ENCODE measurements at regions not wholly inside any gene's neighbourhood (a gene's known extent, or its start where the extent isn't known, plus 50 kb on each side); places are given as distances from the start of the nearest gene placed in this dataset.
A peak's percentile ranks its signal among the peaks of the same experiment; 100 is the strongest.
"Not testable (repeated sequence)": the region's sequence is repeated elsewhere in the genome, so short reads cannot be mapped to it uniquely, and the experiment has no call there.

DNA sequence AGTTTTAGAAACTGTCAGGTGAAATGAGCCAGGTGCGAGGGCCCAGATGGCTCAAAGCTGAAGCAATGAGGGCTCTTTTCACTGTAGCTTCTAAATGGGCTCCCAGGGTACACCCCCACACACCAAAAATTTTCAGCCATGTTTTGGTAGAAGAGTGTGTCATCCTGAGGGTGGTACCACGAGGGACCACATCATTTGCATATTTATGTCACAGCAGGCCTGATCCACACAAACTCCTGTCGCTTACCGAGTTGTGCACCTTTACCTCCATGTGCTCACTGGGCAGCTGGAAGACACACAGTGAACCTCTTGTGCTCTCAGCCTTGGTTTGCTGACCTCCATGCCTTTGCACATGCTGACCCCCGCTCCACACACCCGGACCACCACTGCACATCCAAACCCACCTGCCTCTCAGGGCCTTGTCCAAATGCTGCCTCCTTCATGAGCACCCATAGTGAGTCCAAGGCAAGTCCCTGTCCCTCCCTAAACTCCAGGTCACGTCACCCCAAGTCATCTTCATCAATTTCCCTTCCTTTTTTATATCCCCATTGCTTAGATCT is 352.2 kb downstream of the BCL2L11 start:
- in situ Hi-C loops (cut with HindIII; ENCODE audit: low sequenced_read_pairs); H3K4me3 ChIP-seq (ENCODE audit: low read depth, low read length); DNase-seq (ENCODE audit: low read depth, low spot score): not testable (repeated sequence)

GRCh38 chr2:111473522-111473921 is 352.8 kb downstream of the BCL2L11 start:
- DNase-seq (ENCODE audit: low read depth, low spot score); in situ Hi-C loops (cut with HindIII; ENCODE audit: low sequenced_read_pairs); H3K4me3 ChIP-seq (ENCODE audit: low read depth, low read length): not testable (repeated sequence)

GRCh38 chr2:111474198-111474705 is 353.5 kb downstream of the BCL2L11 start:
- DNase-seq (ENCODE audit: low read depth, low spot score); in situ Hi-C loops (cut with HindIII; ENCODE audit: low sequenced_read_pairs); H3K4me3 ChIP-seq (ENCODE audit: low read depth, low read length): not testable (repeated sequence)

DNA sequence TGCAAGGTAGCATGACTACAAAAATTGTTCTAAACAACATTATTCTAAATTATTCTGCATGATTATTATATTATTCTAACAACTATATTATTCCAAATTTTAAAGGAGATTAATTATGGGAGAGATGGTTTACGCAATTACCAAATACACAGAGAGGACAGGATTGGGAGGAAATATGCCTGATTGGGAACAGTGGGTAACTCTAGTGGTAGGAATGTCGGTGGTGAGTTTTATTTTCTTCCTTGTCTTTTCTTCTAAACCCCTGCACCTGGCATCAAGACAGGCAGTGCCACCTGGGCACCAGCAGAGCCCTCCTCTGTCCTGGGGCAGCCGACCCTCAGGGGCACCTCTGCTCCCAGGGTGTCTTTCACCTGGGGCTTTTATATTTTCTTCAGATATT is 357.6 kb downstream of the BCL2L11 start:
- H3K4me3 ChIP-seq (ENCODE audit: low read depth, low read length); DNase-seq (ENCODE audit: low read depth, low spot score); in situ Hi-C loops (cut with HindIII; ENCODE audit: low sequenced_read_pairs): not testable (repeated sequence)

GRCh38 chr2:111478871-111479318 is 358.2 kb downstream of the BCL2L11 start:
- in situ Hi-C loops (cut with HindIII; ENCODE audit: low sequenced_read_pairs); DNase-seq (ENCODE audit: low read depth, low spot score); H3K4me3 ChIP-seq (ENCODE audit: low read depth, low read length): not testable (repeated sequence)

GRCh38 chr2:111480016-111480625 is 359.4 kb downstream of the BCL2L11 start:
- H3K4me3 ChIP-seq (ENCODE audit: low read depth, low read length); in situ Hi-C loops (cut with HindIII; ENCODE audit: low sequenced_read_pairs): not testable (repeated sequence)
- peak; percentile 23 for DNase-seq (ENCODE audit: low read depth, low spot score)

DNA sequence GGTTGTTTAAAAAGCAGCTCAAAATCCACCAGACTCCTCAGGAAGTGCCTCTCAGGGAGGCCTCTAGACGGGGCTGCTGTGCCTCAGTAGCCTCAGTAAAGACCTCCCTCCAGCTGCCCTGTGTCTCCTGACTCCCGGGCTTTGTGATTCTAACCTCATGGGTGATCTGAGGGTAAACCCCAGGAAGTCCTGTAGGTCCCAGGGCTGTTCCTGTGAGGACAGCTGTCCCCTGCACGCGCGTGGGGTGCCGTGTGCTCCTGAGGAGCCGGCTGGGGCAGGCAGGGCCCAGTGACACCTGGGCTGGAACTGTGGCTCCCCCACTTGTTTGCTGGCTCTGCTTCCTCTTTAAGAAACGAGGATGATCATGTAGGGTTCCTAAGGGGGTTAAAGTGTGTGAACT is 359.9 kb downstream of the BCL2L11 start:
- H3K4me3 ChIP-seq (ENCODE audit: low read depth, low read length); in situ Hi-C loops (cut with HindIII; ENCODE audit: low sequenced_read_pairs); DNase-seq (ENCODE audit: low read depth, low spot score): not testable (repeated sequence)
- TF ChIP-seq CTCF (IDR thresholded peaks at IDR 0.05; ENCODE audit: low read depth, low read length), result peak; percentile 16

- H3K4me3 ChIP-seq (ENCODE audit: low read depth, low read length); in situ Hi-C loops (cut with HindIII; ENCODE audit: low sequenced_read_pairs); DNase-seq (ENCODE audit: low read depth, low spot score): not testable (repeated sequence)
Measured at GRCh38 chr2:111481219-111481618, 360.5 kb downstream of the BCL2L11 start.

GRCh38 chr2:111482987-111483679 is 362.4 kb downstream of the BCL2L11 start:
- DNase-seq (ENCODE audit: low read depth, low spot score); H3K4me3 ChIP-seq (ENCODE audit: low read depth, low read length); in situ Hi-C loops (cut with HindIII; ENCODE audit: low sequenced_read_pairs): not testable (repeated sequence)

GRCh38 chr2:111484097-111484496 is 363.4 kb downstream of the BCL2L11 start:
- H3K4me3 ChIP-seq (ENCODE audit: low read depth, low read length); DNase-seq (ENCODE audit: low read depth, low spot score); in situ Hi-C loops (cut with HindIII; ENCODE audit: low sequenced_read_pairs): not testable (repeated sequence)

GRCh38 chr2:111485895-111486294 is 365.2 kb downstream of the BCL2L11 start:
- DNase-seq (ENCODE audit: low read depth, low spot score); H3K4me3 ChIP-seq (ENCODE audit: low read depth, low read length); in situ Hi-C loops (cut with HindIII; ENCODE audit: low sequenced_read_pairs): not testable (repeated sequence)

- in situ Hi-C loops (cut with HindIII; ENCODE audit: low sequenced_read_pairs); H3K4me3 ChIP-seq (ENCODE audit: low read depth, low read length); DNase-seq (ENCODE audit: low read depth, low spot score): not testable (repeated sequence)
Measured at GRCh38 chr2:111488451-111488850, 367.7 kb downstream of the BCL2L11 start.

GRCh38 chr2:111489460-111489859 is 368.7 kb downstream of the BCL2L11 start:
- in situ Hi-C loops (cut with HindIII; ENCODE audit: low sequenced_read_pairs); DNase-seq (ENCODE audit: low read depth, low spot score); H3K4me3 ChIP-seq (ENCODE audit: low read depth, low read length): not testable (repeated sequence)

DNA sequence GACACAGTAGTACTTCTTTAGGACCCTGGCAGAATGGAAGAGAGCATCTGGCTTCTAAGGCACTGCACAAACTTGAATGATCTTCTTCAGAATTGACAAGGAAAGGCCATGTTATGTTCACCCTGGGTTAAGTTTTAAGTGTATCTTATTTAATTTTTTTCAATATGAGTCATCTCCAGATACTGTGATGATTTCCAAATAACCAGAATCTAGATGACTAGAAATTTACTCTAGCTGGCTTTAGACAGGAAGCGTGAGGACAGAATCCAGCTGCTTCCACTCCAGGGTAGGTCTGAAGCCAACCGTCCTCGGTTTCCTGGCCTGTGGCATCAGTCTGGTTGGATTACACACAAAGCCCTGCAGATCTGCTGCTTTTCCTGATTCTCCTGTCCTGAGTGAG is 370.5 kb downstream of the BCL2L11 start:
- DNase-seq (ENCODE audit: low read depth, low spot score); in situ Hi-C loops (cut with HindIII; ENCODE audit: low sequenced_read_pairs); H3K4me3 ChIP-seq (ENCODE audit: low read depth, low read length): not testable (repeated sequence)

DNA sequence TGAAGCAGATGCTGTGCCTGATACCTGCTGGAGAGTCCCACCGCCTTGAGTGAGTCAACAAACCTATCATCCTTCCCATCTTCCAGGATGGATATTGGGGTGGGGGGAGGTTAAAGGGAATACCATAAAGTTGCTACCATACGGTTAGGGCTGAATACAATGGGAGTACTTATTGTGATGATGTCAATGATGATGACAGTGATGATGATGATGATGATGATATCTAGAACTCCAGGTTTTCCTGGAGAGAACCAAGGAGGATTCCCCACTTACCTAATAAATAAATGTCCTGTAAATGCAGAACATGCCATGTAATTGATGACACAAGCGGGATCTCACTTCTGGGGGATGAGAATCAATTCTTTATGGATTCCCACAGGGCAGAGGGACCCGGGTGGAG is 370.9 kb downstream of the BCL2L11 start:
- H3K4me3 ChIP-seq (ENCODE audit: low read depth, low read length); DNase-seq (ENCODE audit: low read depth, low spot score); in situ Hi-C loops (cut with HindIII; ENCODE audit: low sequenced_read_pairs): not testable (repeated sequence)

GRCh38 chr2:111492995-111493719 is 372.4 kb downstream of the BCL2L11 start:
- H3K4me3 ChIP-seq (ENCODE audit: low read depth, low read length), result peak overlapping the region; percentile 51
- in situ Hi-C loops (cut with HindIII; ENCODE audit: low sequenced_read_pairs); DNase-seq (ENCODE audit: low read depth, low spot score): not testable (repeated sequence)

Data from astrocyte of the spinal cord (primary cell).